OCI-LY7 (cell line): ENCODE measurements at regions not wholly inside any gene's neighbourhood (a gene's known extent, or its start where the extent isn't known, plus 50 kb on each side); places are given as distances from the start of the nearest gene placed in this dataset.
"Not testable (repeated sequence)": the region's sequence is repeated elsewhere in the genome, so short reads cannot be mapped to it uniquely, and the experiment has no call there.

Source experiments
- CTCF ChIP-seq: fragments of 200-600 bp; sonication (generic); conservative IDR thresholded peaks from 2 replicates; pipeline ENCODE4 v1.5.1; 2014; ENCODE audit warnings: mild to moderate bottlenecking, antibody characterized with exemption, low read length, moderate library complexity, mixed read lengths
- EZH2phosphoT487 ChIP-seq: fragments of 200-600 bp; sonication (generic); IDR thresholded peaks from 2 replicates; pipeline ENCODE4 v1.6.1; 2018; ENCODE audit warnings: low read depth, borderline replicate concordance, mild to moderate bottlenecking, mixed run types, antibody characterized with exemption, low read length, moderate library complexity, mixed read lengths

- TF ChIP-seq CTCF, EZH2phosphoT487: not testable (repeated sequence)
Observed at GRCh38 chr4:49161111-49161541, 175.1 kb downstream of the CWH43 start.
